ENCODE measurements at regions not wholly inside any gene's neighbourhood (a gene's known extent, or its start where the extent isn't known, plus 50 kb on each side); places are given as distances from the start of the nearest gene placed in this dataset.

- ATAC-seq (no peak), DNase-seq (no peak)
- no peak overlapping the region for H3K4me3 ChIP-seq
- H3K36me3 ChIP-seq (ENCODE audit: low read depth): no peaks in the 10 kb centered on the region
- H3K4me1 ChIP-seq (ENCODE audit: low read depth): no peaks in the 10 kb centered on the region
- TF ChIP-seq, protein P1, sequence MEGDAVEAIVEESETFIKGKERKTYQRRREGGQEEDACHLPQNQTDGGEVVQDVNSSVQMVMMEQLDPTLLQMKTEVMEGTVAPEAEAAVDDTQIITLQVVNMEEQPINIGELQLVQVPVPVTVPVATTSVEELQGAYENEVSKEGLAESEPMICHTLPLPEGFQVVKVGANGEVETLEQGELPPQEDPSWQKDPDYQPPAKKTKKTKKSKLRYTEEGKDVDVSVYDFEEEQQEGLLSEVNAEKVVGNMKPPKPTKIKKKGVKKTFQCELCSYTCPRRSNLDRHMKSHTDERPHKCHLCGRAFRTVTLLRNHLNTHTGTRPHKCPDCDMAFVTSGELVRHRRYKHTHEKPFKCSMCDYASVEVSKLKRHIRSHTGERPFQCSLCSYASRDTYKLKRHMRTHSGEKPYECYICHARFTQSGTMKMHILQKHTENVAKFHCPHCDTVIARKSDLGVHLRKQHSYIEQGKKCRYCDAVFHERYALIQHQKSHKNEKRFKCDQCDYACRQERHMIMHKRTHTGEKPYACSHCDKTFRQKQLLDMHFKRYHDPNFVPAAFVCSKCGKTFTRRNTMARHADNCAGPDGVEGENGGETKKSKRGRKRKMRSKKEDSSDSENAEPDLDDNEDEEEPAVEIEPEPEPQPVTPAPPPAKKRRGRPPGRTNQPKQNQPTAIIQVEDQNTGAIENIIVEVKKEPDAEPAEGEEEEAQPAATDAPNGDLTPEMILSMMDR (IDR thresholded peaks at IDR 0.05): no peak
- no peaks in the 10 kb centered on the region for H3K9me3 ChIP-seq
- intact Hi-C loops (cut with DNase I, micrococcal nuclease): no loop called here
Observed at GRCh38 chr1:5067246-5067645, 412.8 kb downstream of the AJAP1 start.

GRCh38 chr1:5053744-5054143 is 399.3 kb downstream of the AJAP1 start:
- Histone ChIP-seq H3K4me3 (no peak overlapping the region), H3K9me3 (peaks cover 9% of the 10 kb centered on the region), H3K36me3 (ENCODE audit: low read depth) (no peaks in the 10 kb centered on the region), H3K4me1 (ENCODE audit: low read depth) (no peaks in the 10 kb centered on the region)
- no peak for DNase-seq
- TF ChIP-seq, protein P1 (IDR thresholded peaks at IDR 0.05): no peak
- no peak for ATAC-seq
- intact Hi-C loops (cut with DNase I, micrococcal nuclease): no loop called here

- TF ChIP-seq, protein P1 (IDR thresholded peaks at IDR 0.05): no peak
- no peak overlapping the region for H3K4me3 ChIP-seq
- ATAC-seq (no peak), DNase-seq (no peak)
- intact Hi-C loops (cut with DNase I, micrococcal nuclease): no loop called here
- no peaks in the 10 kb centered on the region for H3K4me1 ChIP-seq (ENCODE audit: low read depth)
- no peaks in the 10 kb centered on the region for H3K9me3 ChIP-seq
- H3K36me3 ChIP-seq (ENCODE audit: low read depth): no peaks in the 10 kb centered on the region
Observed at GRCh38 chr1:5029136-5029535, 374.7 kb downstream of the AJAP1 start.

DNA sequence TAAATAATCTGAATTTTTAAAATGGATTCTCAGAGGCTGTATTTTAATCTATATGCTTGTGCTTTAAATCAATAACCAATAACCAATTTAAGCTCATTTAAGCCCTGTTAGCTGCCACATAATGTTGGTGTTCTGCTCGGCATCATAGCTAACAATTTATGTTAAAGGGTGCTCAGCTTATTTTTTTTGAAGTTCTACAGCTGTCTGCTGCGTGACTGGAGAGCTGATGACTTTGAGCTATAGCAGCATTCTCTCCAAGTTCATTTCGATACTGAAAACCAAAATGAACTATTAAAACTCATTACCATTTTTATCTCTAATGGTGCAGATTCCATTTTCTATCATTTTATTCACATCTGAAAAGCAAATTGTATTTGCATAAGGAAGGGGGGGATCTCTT is 357.8 kb downstream of the AJAP1 start:
- intact Hi-C loops (cut with DNase I, micrococcal nuclease): no loop called here
- TF ChIP-seq, protein P1 (IDR thresholded peaks at IDR 0.05): no peak
- H3K4me3 ChIP-seq: no peak overlapping the region
- no peaks in the 10 kb centered on the region for H3K36me3 ChIP-seq (ENCODE audit: low read depth)
- ATAC-seq: no peak
- H3K9me3 ChIP-seq: no peaks in the 10 kb centered on the region
- DNase-seq: no peak
- no peaks in the 10 kb centered on the region for H3K4me1 ChIP-seq (ENCODE audit: low read depth)

DNA sequence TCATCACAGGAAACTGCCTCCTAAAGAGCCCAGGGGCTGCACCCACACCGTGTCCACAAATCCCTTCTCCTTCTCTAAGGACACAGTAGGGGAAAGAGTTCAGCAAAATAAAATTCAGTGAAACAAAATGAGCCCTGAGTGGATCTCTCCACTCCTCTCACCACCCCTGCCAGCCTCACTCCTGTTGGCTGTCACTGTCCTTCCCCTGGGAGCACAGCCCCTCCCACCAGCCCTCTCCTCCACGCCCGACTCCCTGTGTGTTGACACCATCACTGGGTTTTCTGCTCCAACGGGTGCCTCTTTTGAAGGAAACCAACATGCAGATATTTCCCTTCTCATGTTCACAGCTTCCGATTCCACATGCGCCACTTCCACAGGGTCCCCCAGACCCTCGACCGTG is 356.2 kb downstream of the AJAP1 start:
- Histone ChIP-seq H3K4me3 (no peak overlapping the region), H3K36me3 (ENCODE audit: low read depth) (no peaks in the 10 kb centered on the region), H3K4me1 (ENCODE audit: low read depth) (no peaks in the 10 kb centered on the region), H3K9me3 (no peaks in the 10 kb centered on the region)
- TF ChIP-seq, protein P1 (IDR thresholded peaks at IDR 0.05): no peak
- no peak for DNase-seq
- intact Hi-C loops (cut with DNase I, micrococcal nuclease): no loop called here
- no peak for ATAC-seq

GRCh38 chr1:5010236-5010635 is 355.8 kb downstream of the AJAP1 start:
- ATAC-seq (no peak), DNase-seq (no peak)
- Histone ChIP-seq H3K4me1 (ENCODE audit: low read depth) (no peaks in the 10 kb centered on the region), H3K36me3 (ENCODE audit: low read depth) (no peaks in the 10 kb centered on the region), H3K9me3 (no peaks in the 10 kb centered on the region), H3K4me3 (no peak overlapping the region)
- intact Hi-C loops (cut with DNase I, micrococcal nuclease): no loop called here
- TF ChIP-seq, protein P1 (IDR thresholded peaks at IDR 0.05): no peak

Measured in mucosa of descending colon (tissue), 3 donors.